Keratinocyte (primary cell): ENCODE measurements at regions not wholly inside any gene's neighbourhood (a gene's known extent, or its start where the extent isn't known, plus 50 kb on each side); places are given as distances from the start of the nearest gene placed in this dataset.

Experiments
- DNase-seq: peaks from one replicate; pipeline ENCODE4 v3.0.0-alpha.2; 2011; ENCODE audit warnings: low read depth, missing footprints, low spot score
- FAIRE-seq: peaks from 2 replicates; lab custom pipeline; 2011; peaks lifted over from hg19 to GRCh38; lab: Jason Lieb, UNC
- H2AFZ ChIP-seq: 2 replicates; pipeline ENCODE4 v1.6.0; 2012; ENCODE audit warnings: low read length, control low read depth, inconsistent platforms; ENCODE audit not compliant: control insufficient read depth
- H3K27ac ChIP-seq: 2 replicates; pipeline ENCODE4 v1.5.1; 2011; ENCODE audit warnings: low read length; ENCODE audit not compliant: control insufficient read depth, insufficient read depth
- H3K27me3 ChIP-seq: 3 replicates; pipeline ENCODE4 v1.6.0; 2011; ENCODE audit warnings: low read length; ENCODE audit not compliant: control insufficient read depth, insufficient read depth; ENCODE audit errors: extremely low read depth
- H3K36me3 ChIP-seq, 2 experiments: 2 replicates in 1 of 2; 3 replicates in 1 of 2; pipeline ENCODE4 v1.5.1; 2011; ENCODE audit warnings: low read length in 2 of 2, mild to moderate bottlenecking in 1 of 2; ENCODE audit not compliant: control insufficient read depth in 2 of 2, insufficient read depth in 2 of 2; ENCODE audit errors: extremely low read depth in 1 of 2
- H3K4me1 ChIP-seq: 3 replicates; pipeline ENCODE4 v1.5.1; 2011; ENCODE audit warnings: low read length; ENCODE audit not compliant: control insufficient read depth, insufficient read depth; ENCODE audit errors: extremely low read depth
- H3K4me2 ChIP-seq: 3 replicates; pipeline ENCODE4 v1.6.0; 2011; ENCODE audit warnings: low read depth, low read length; ENCODE audit not compliant: control insufficient read depth, insufficient read depth; ENCODE audit errors: extremely low read depth
- H3K4me3 ChIP-seq, 3 experiments: fragments of 200-600 bp in 1 of 3; sonication (generic) in 1 of 3; 2 replicates in 2 of 3; 3 replicates in 1 of 3; pipeline ENCODE4 v1.5.1; 2011 to 2016; ENCODE audit warnings: low read length in 3 of 3, mild to moderate bottlenecking in 3 of 3, control low read depth in 2 of 3, inconsistent platforms in 1 of 3, low read depth in 1 of 3, mixed read lengths in 1 of 3, mixed run types in 1 of 3, moderate library complexity in 1 of 3; ENCODE audit not compliant: control insufficient read depth in 2 of 3, insufficient read depth in 2 of 3; ENCODE audit errors: extremely low read depth in 1 of 3
- H3K79me2 ChIP-seq: 2 replicates; pipeline ENCODE4 v1.6.0; 2012; ENCODE audit warnings: low read length; ENCODE audit not compliant: control insufficient read depth, insufficient read depth
- H3K9ac ChIP-seq: 3 replicates; pipeline ENCODE4 v1.6.0; 2011; ENCODE audit warnings: low read length; ENCODE audit not compliant: control insufficient read depth, insufficient read depth; ENCODE audit errors: extremely low read depth
- H3K9me1 ChIP-seq: 3 replicates; pipeline ENCODE4 v1.6.0; 2011; ENCODE audit warnings: low read length; ENCODE audit not compliant: control insufficient read depth, insufficient read depth; ENCODE audit errors: extremely low read depth
- H3K9me3 ChIP-seq: 2 replicates; pipeline ENCODE4 v1.5.1; 2012; ENCODE audit warnings: low read depth, low read length; ENCODE audit not compliant: control insufficient read depth
- H4K20me1 ChIP-seq: 3 replicates; pipeline ENCODE4 v1.6.0; 2011; ENCODE audit warnings: low read length; ENCODE audit not compliant: control insufficient read depth, insufficient read depth; ENCODE audit errors: extremely low read depth
- CTCF ChIP-seq, 3 experiments: IDR thresholded peaks in 1 of 3; conservative IDR thresholded peaks in 1 of 3; optimal IDR thresholded peaks in 1 of 3; 2 replicates in 2 of 3; 3 replicates in 1 of 3; pipeline versions ENCODE3 to v1.5.1; 2011; ENCODE audit warnings: low read length in 3 of 3, mild to moderate bottlenecking in 3 of 3, moderate library complexity in 2 of 3, control low read depth in 1 of 3, inconsistent platforms in 1 of 3; ENCODE audit not compliant: insufficient read depth in 2 of 3; ENCODE audit errors: extremely low read depth in 1 of 3
- EZH2 ChIP-seq: IDR thresholded peaks from one replicate; pipeline ENCODE4 v1.6.1; 2012; ENCODE audit warnings: inconsistent platforms, mild to moderate bottlenecking, low read length, moderate library complexity
- dilution Hi-C: fragments of 300-500 bp; cut with MboI; formaldehyde crosslinking; loops from one replicate; pipeline ENCODE4 v1.7.0; 2020; ENCODE audit warnings: low sequenced_read_pairs; ENCODE audit not compliant: extremely low pct_ligation_motif_present

- DNase-seq = no peak
- no peak overlapping the region for H3K4me2 ChIP-seq
- H3K9me1 ChIP-seq = no peaks in the 10 kb centered on the region
- no peaks in the 10 kb centered on the region for H3K79me2 ChIP-seq
- H3K9ac ChIP-seq = no peak overlapping the region
- H3K9me3 ChIP-seq = no peaks in the 10 kb centered on the region
- H4K20me1 ChIP-seq = no peaks in the 10 kb centered on the region
- TF ChIP-seq CTCF (optimal IDR thresholded peaks at IDR 0.05 in 1 of 3, IDR thresholded peaks at IDR 0.05 in 1 of 3, conservative IDR thresholded peaks at IDR 0.05 in 1 of 3; ENCODE audit: extremely low read depth in 1 of 3, insufficient read depth in 2 of 3, low read length in 3 of 3) (no peak), EZH2 (no peak)
- H3K27me3 ChIP-seq = no peaks in the 10 kb centered on the region
- no peak for FAIRE-seq
- H3K36me3 ChIP-seq = no peaks in the 10 kb centered on the region
- no peak overlapping the region for H2AFZ ChIP-seq
- no peaks in the 10 kb centered on the region for H3K4me1 ChIP-seq
- dilution Hi-C loops = no loop called here
- no peak overlapping the region for H3K4me3 ChIP-seq
- H3K27ac ChIP-seq = no peak overlapping the region
Measured at GRCh38 chr7:16242920-16243319, 178.4 kb downstream of the CRPPA start.

GRCh38 chr7:16241017-16241416 lies 180.3 kb downstream of the CRPPA start:
- Histone ChIP-seq H3K27ac (no peak overlapping the region), H2AFZ (no peak overlapping the region), H3K9ac (no peak overlapping the region), H3K9me3 (no peaks in the 10 kb centered on the region), H3K27me3 (no peaks in the 10 kb centered on the region), H3K36me3 (no peaks in the 10 kb centered on the region), H4K20me1 (no peaks in the 10 kb centered on the region), H3K4me1 (no peaks in the 10 kb centered on the region), H3K79me2 (no peaks in the 10 kb centered on the region), H3K4me3 (no peak overlapping the region), H3K9me1 (no peaks in the 10 kb centered on the region), H3K4me2 (no peak overlapping the region)
- no peak for DNase-seq
- dilution Hi-C loops = no loop called here
- FAIRE-seq = no peak
- no peak for TF ChIP-seq EZH2
- TF ChIP-seq CTCF (optimal IDR thresholded peaks at IDR 0.05 in 1 of 3, IDR thresholded peaks at IDR 0.05 in 1 of 3, conservative IDR thresholded peaks at IDR 0.05 in 1 of 3; ENCODE audit: extremely low read depth in 1 of 3, insufficient read depth in 2 of 3, low read length in 3 of 3) = no peak
